ENCODE measurements at regions not wholly inside any gene's neighbourhood (a gene's known extent, or its start where the extent isn't known, plus 50 kb on each side); places are given as distances from the start of the nearest gene placed in this dataset.

DNA sequence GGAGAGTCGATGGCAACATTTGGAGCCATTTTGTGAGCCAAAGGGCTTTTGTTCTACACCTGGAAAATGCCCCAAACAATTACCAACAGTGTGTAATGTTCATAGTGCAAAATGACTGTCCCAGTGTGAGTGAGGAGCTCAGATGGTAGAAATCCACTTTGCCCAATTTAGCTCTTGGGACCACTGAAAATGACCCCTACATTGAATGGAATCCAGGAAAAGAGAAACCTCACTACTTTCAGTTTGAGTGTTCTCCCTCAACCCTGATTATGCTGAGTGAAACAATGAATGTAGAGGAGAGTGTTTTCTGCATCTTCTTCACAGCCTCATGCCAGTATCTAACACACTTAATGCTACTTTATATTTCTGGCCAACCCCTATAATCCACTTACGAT lies 84.9 kb upstream of the NRN1 start:
- Histone ChIP-seq H3K4ac (ENCODE audit: low read depth in 1 of 2, low read length in 2 of 2) (no peak overlapping the region), H3K27ac (ENCODE audit: low read length, poor library complexity, severe bottlenecking) (no peak overlapping the region), H3K23ac (ENCODE audit: low read length in 2 of 2) (no peak overlapping the region), H3K4me2 (ENCODE audit: low read length, poor library complexity, severe bottlenecking) (no peak overlapping the region), H2BK5ac (ENCODE audit: low read depth, low read length, poor library complexity, severe bottlenecking) (no peak overlapping the region), H3K79me1 (replicated peaks; ENCODE audit: low read length, poor library complexity, severe bottlenecking) (no peaks in the 10 kb centered on the region), H2BK15ac (ENCODE audit: low read depth, poor library complexity, severe bottlenecking) (no peak overlapping the region), H3K4me1 (ENCODE audit: control insufficient read depth, insufficient read depth, low read depth, low read length) (no peaks in the 10 kb centered on the region), H2BK12ac (ENCODE audit: low read length in 2 of 2) (no peak overlapping the region), H3K18ac (ENCODE audit: low read depth in 1 of 2, low read length in 2 of 2) (no peak overlapping the region), H2BK120ac (ENCODE audit: low read depth, low read length) (no peak overlapping the region), H3K9me3 (ENCODE audit: control insufficient read depth, low read length) (peaks cover 3% of the 10 kb centered on the region), H2AFZ (ENCODE audit: low read depth, low read length) (no peak overlapping the region), H3K4me3 (ENCODE audit: insufficient read depth in 1 of 2, low read depth in 1 of 2, low read length in 2 of 2) (no peak overlapping the region), H2AK5ac (ENCODE audit: low read length, severe bottlenecking) (no peak overlapping the region), H3K14ac (ENCODE audit: low read length in 2 of 2) (no peak overlapping the region), H3K36me3 (ENCODE audit: control insufficient read depth in 1 of 2, insufficient read depth in 2 of 2, low read depth in 1 of 2, low read length in 2 of 2) (no peaks in the 10 kb centered on the region), H3K9ac (ENCODE audit: low read length) (no peak overlapping the region), H4K8ac (ENCODE audit: low read length) (no peak overlapping the region), H3K27me3 (ENCODE audit: control insufficient read depth in 1 of 2, insufficient read depth in 1 of 2, low read length in 2 of 2) (peaks cover 0 to 3% of the 10 kb centered on the region in 2 experiments), H4K91ac (ENCODE audit: low read length) (no peak overlapping the region)
- DNase-seq: no peak
- 66% methylated on average over 2 of the region's 2 CpGs for WGBS

GRCh38 chr6:6090861-6091607 lies 84.3 kb upstream of the NRN1 start:
- Histone ChIP-seq H2AFZ (ENCODE audit: low read depth, low read length) (no peak overlapping the region), H2BK120ac (ENCODE audit: low read depth, low read length) (no peak overlapping the region), H3K14ac (ENCODE audit: low read length in 2 of 2) (no peak overlapping the region), H3K4ac (ENCODE audit: low read depth in 1 of 2, low read length in 2 of 2) (no peak overlapping the region), H3K27ac (ENCODE audit: low read length, poor library complexity, severe bottlenecking) (no peak overlapping the region), H3K9ac (ENCODE audit: low read length) (no peak overlapping the region), H2BK12ac (ENCODE audit: low read length in 2 of 2) (no peak overlapping the region), H3K9me3 (ENCODE audit: control insufficient read depth, low read length) (peaks cover 3% of the 10 kb centered on the region), H3K4me1 (ENCODE audit: control insufficient read depth, insufficient read depth, low read depth, low read length) (no peaks in the 10 kb centered on the region), H4K8ac (ENCODE audit: low read length) (peak overlapping the region; percentile 12), H3K23ac (ENCODE audit: low read length in 2 of 2) (no peak overlapping the region), H3K4me3 (ENCODE audit: insufficient read depth in 1 of 2, low read depth in 1 of 2, low read length in 2 of 2) (no peak overlapping the region), H3K36me3 (ENCODE audit: control insufficient read depth in 1 of 2, insufficient read depth in 2 of 2, low read depth in 1 of 2, low read length in 2 of 2) (no peaks in the 10 kb centered on the region), H2BK5ac (ENCODE audit: low read depth, low read length, poor library complexity, severe bottlenecking) (no peak overlapping the region), H3K18ac (ENCODE audit: low read depth in 1 of 2, low read length in 2 of 2) (no peak overlapping the region), H4K91ac (ENCODE audit: low read length) (no peak overlapping the region), H3K27me3 (ENCODE audit: control insufficient read depth in 1 of 2, insufficient read depth in 1 of 2, low read length in 2 of 2) (peaks cover 0 to 3% of the 10 kb centered on the region in 2 experiments), H3K4me2 (ENCODE audit: low read length, poor library complexity, severe bottlenecking) (no peak overlapping the region), H2BK15ac (ENCODE audit: low read depth, poor library complexity, severe bottlenecking) (no peak overlapping the region), H2AK5ac (ENCODE audit: low read length, severe bottlenecking) (no peak overlapping the region), H3K79me1 (replicated peaks; ENCODE audit: low read length, poor library complexity, severe bottlenecking) (no peaks in the 10 kb centered on the region)
- 47% methylated on average over 3 of the region's 5 CpGs for WGBS
- no peak for DNase-seq

DNA sequence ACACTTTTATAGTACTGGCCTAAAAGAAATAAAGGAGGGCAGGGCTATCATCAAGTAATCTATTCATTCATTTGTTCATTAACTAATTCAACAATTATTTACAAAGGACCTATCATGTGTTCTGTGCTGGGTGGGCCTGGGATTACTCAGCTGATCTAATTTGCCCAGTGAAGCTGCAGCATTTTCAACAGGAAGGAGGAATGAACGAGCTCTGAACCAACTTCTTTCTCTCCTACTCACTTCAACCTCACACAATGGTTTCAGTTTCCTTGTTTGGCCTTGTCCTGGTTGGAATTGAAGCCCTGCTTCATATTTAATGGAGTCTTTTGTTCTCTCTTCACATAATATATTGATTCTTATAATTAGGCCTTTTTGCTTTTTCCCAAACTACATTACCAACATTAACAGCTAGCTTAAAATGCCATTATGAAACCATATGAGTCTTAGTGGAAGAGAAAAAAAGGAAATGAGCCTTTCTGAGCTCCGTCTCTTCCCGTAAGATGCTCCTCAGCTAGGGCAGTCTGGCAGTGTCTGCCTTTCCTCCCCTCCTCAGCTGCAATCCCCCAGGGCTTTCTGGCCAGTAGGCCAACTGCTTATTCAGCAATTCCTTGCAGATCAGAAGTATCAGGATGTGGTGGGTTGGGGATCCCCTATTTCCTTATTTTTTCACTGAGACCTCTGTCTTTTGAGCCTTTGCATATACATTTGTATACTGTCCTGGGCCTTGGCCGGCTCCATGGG lies 79.4 kb upstream of the NRN1 start:
- no peak for DNase-seq
- Histone ChIP-seq H3K79me1 (replicated peaks; ENCODE audit: low read length, poor library complexity, severe bottlenecking) (no peaks in the 10 kb centered on the region), H3K4me3 (ENCODE audit: insufficient read depth in 1 of 2, low read depth in 1 of 2, low read length in 2 of 2) (no peak overlapping the region), H4K91ac (ENCODE audit: low read length) (no peak overlapping the region), H2AFZ (ENCODE audit: low read depth, low read length) (no peak overlapping the region), H2BK12ac (ENCODE audit: low read length in 2 of 2) (no peak overlapping the region), H3K27ac (ENCODE audit: low read length, poor library complexity, severe bottlenecking) (no peak overlapping the region), H2BK15ac (ENCODE audit: low read depth, poor library complexity, severe bottlenecking) (no peak overlapping the region), H3K23ac (ENCODE audit: low read length in 2 of 2) (no peak overlapping the region), H3K4me1 (ENCODE audit: control insufficient read depth, insufficient read depth, low read depth, low read length) (no peaks in the 10 kb centered on the region), H4K8ac (ENCODE audit: low read length) (no peak overlapping the region), H3K36me3 (ENCODE audit: control insufficient read depth in 1 of 2, insufficient read depth in 2 of 2, low read depth in 1 of 2, low read length in 2 of 2) (no peaks in the 10 kb centered on the region), H3K4me2 (ENCODE audit: low read length, poor library complexity, severe bottlenecking) (no peak overlapping the region), H3K4ac (ENCODE audit: low read depth in 1 of 2, low read length in 2 of 2) (no peak overlapping the region), H3K18ac (ENCODE audit: low read depth in 1 of 2, low read length in 2 of 2) (no peak overlapping the region), H2BK5ac (ENCODE audit: low read depth, low read length, poor library complexity, severe bottlenecking) (no peak overlapping the region), H3K9ac (ENCODE audit: low read length) (no peak overlapping the region), H2AK5ac (ENCODE audit: low read length, severe bottlenecking) (no peak overlapping the region), H2BK120ac (ENCODE audit: low read depth, low read length) (no peak overlapping the region), H3K27me3 (ENCODE audit: control insufficient read depth in 1 of 2, insufficient read depth in 1 of 2, low read length in 2 of 2) (peaks cover 0 to 3% of the 10 kb centered on the region in 2 experiments), H3K14ac (ENCODE audit: low read length in 2 of 2) (no peak overlapping the region), H3K9me3 (ENCODE audit: control insufficient read depth, low read length) (peaks cover 3% of the 10 kb centered on the region)
- 37% methylated on average over 2 of the region's 4 CpGs for WGBS

GRCh38 chr6:6080975-6081374 lies 74.2 kb upstream of the NRN1 start:
- no peak overlapping the region for H2AFZ ChIP-seq (ENCODE audit: low read depth, low read length)
- H3K27me3 ChIP-seq (ENCODE audit: control insufficient read depth in 1 of 2, insufficient read depth in 1 of 2, low read length in 2 of 2): no peaks in the 10 kb centered on the region
- H4K91ac ChIP-seq (ENCODE audit: low read length): no peak overlapping the region
- no peak overlapping the region for H3K27ac ChIP-seq (ENCODE audit: low read length, poor library complexity, severe bottlenecking)
- no peak overlapping the region for H2BK120ac ChIP-seq (ENCODE audit: low read depth, low read length)
- WGBS: 57% methylated on average over 4 of the region's 4 CpGs
- no peak overlapping the region for H2BK15ac ChIP-seq (ENCODE audit: low read depth, poor library complexity, severe bottlenecking)
- H2BK5ac ChIP-seq (ENCODE audit: low read depth, low read length, poor library complexity, severe bottlenecking): no peak overlapping the region
- H3K36me3 ChIP-seq (ENCODE audit: control insufficient read depth in 1 of 2, insufficient read depth in 2 of 2, low read depth in 1 of 2, low read length in 2 of 2): no peaks in the 10 kb centered on the region
- no peak overlapping the region for H3K18ac ChIP-seq (ENCODE audit: low read depth in 1 of 2, low read length in 2 of 2)
- no peak overlapping the region for H4K8ac ChIP-seq (ENCODE audit: low read length)
- no peak overlapping the region for H3K4me3 ChIP-seq (ENCODE audit: insufficient read depth in 1 of 2, low read depth in 1 of 2, low read length in 2 of 2)
- no peak overlapping the region for H2AK5ac ChIP-seq (ENCODE audit: low read length, severe bottlenecking)
- no peak overlapping the region for H3K4ac ChIP-seq (ENCODE audit: low read depth in 1 of 2, low read length in 2 of 2)
- DNase-seq: no peak
- H3K4me2 ChIP-seq (ENCODE audit: low read length, poor library complexity, severe bottlenecking): no peak overlapping the region
- H3K14ac ChIP-seq (ENCODE audit: low read length in 2 of 2): no peak overlapping the region
- H3K9me3 ChIP-seq (ENCODE audit: control insufficient read depth, low read length): no peaks in the 10 kb centered on the region
- H3K9ac ChIP-seq (ENCODE audit: low read length): no peak overlapping the region
- no peak overlapping the region for H2BK12ac ChIP-seq (ENCODE audit: low read length in 2 of 2)
- no peaks in the 10 kb centered on the region for H3K4me1 ChIP-seq (ENCODE audit: control insufficient read depth, insufficient read depth, low read depth, low read length)
- no peak overlapping the region for H3K23ac ChIP-seq (ENCODE audit: low read length in 2 of 2)
- H3K79me1 ChIP-seq (replicated peaks; ENCODE audit: low read length, poor library complexity, severe bottlenecking): no peaks in the 10 kb centered on the region
